AG04449 (cell line): ENCODE measurements at regions not wholly inside any gene's neighbourhood (a gene's known extent, or its start where the extent isn't known, plus 50 kb on each side); places are given as distances from the start of the nearest gene placed in this dataset.

Experiments used
- CTCF ChIA-PET: fragments of 350-600 bp; formaldehyde crosslinking; extraction: SDS; loops from one replicate; lab custom pipeline; 2021; ENCODE audit warnings: antibody characterized with exemption; lab: Yijun Ruan, JAX
- POLR2A ChIA-PET: fragments of 400-600, 350-600 bp; formaldehyde crosslinking; extraction: SDS; loops from one replicate; lab custom pipeline; 2020; ENCODE audit warnings: antibody characterized with exemption, inconsistent platforms; lab: Yijun Ruan, JAX
- DNase-seq: peaks from one replicate; pipeline ENCODE4 v3.0.0-alpha.2; 2010; ENCODE audit warnings: low read depth, low spot score
- H3K4me3 ChIP-seq: 2 replicates; pipeline ENCODE4 v1.5.1; 2011; ENCODE audit warnings: low read depth, mild to moderate bottlenecking, control low read depth, low read length
- CTCF ChIP-seq: IDR thresholded peaks from one replicate; pipeline ENCODE4 v1.5.1; 2011; ENCODE audit warnings: mild to moderate bottlenecking, moderate library complexity, low read length, control low read depth, inconsistent platforms; ENCODE audit not compliant: insufficient read depth; ENCODE audit errors: missing control alignments

- no peak for TF ChIP-seq CTCF
- ChIA-PET CTCF (interaction anchor here (1.3 kb wide), 1 partner anchor 147 kb away, joined by 3 read pairs; no protein-coding TSS in a partner anchor), POLR2A (interaction anchor here (0.6 kb wide), 1 partner anchor 129 kb away, joined by 3 read pairs; no protein-coding TSS in a partner anchor)
- DNase-seq = no peak
- no peak overlapping the region for H3K4me3 ChIP-seq
Observed at GRCh38 chr6:109892451-109893435, 85.4 kb upstream of the GPR6 start.

GRCh38 chr6:109893606-109894005 lies 84.5 kb upstream of the GPR6 start:
- POLR2A ChIA-PET = interaction anchor here (0.6 kb wide), 1 partner anchor 130 kb away, joined by 3 read pairs; no protein-coding TSS in a partner anchor
- no peak for DNase-seq
- no peak for TF ChIP-seq CTCF
- no peak overlapping the region for H3K4me3 ChIP-seq
- CTCF ChIA-PET = interaction anchor here (1.3 kb wide), 1 partner anchor 146 kb away, joined by 3 read pairs; no protein-coding TSS in a partner anchor

DNA sequence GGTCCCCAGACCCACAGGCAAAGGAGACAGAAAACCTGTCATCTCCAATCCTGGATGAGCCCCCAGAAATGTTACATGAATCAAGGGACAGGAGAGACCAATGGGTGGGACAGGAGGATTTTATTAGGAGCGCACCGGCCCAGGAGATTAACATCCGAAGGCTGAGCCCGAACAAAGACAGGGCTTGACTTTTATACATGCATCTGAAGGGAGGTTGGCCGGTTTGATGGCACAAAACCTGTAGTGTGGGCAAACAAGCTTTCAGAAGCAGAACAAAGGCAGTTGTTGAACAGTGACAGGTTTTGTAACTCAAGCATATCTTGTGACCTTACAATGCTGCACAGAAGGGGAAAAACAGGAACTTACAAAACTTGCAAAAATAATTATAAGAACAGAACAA lies 83.9 kb upstream of the GPR6 start:
- ChIA-PET POLR2A (no interaction called here), CTCF (no interaction called here)
- TF ChIP-seq CTCF = no peak
- no peak for DNase-seq
- no peak overlapping the region for H3K4me3 ChIP-seq

DNA sequence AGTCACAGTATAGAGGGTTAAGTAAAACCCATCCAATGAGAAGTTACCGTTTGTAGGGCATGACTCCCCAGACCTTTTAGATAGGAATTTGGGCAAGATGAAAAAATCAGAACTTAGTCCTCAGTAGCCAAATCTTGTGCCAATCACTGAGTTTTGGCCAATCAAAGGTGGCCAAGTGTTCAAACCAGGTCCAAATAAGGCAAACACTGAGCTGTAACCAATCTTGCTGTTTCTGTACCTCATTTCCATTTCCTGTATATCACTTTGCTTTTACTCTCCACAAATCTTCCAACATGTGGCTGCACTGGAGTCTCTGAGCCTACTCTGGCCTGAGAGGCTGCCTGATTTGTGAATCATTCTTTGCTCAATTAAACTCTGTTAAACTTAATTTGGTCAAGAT lies 81.8 kb upstream of the GPR6 start:
- POLR2A ChIA-PET = no interaction called here

DNA sequence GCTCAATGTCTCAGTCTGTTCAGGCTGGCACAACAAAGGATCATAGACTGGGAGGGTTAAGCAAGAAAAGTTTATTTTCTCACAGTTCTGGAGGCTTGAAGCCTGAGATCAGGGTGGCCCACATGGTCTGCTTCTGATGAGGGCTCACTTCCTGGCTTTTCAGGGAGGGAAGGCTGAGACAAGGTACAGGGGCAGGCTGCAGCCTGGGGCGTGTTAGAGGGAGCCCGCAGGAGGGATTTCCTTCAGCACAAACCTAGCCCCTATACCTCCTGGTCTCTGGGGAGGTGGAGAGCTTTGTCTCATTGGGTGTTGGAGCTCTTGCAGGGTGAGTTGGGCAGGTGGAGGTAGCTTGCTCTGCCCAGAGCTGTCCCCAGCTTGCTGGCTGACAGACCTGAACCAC lies 81.1 kb upstream of the GPR6 start:
- TF ChIP-seq CTCF = no peak
- DNase-seq = no peak
- POLR2A ChIA-PET = no interaction called here
- CTCF ChIA-PET = interaction anchor here (2.2 kb wide), 1 partner anchor 143 kb away, joined by 7 read pairs; no protein-coding TSS in a partner anchor
- H3K4me3 ChIP-seq = no peak overlapping the region

More for the DNA sequence above, 81.8 kb upstream of the GPR6 start:
- TF ChIP-seq CTCF = no peak
- no peak for DNase-seq
- CTCF ChIA-PET = no interaction called here
- no peak overlapping the region for H3K4me3 ChIP-seq

DNA sequence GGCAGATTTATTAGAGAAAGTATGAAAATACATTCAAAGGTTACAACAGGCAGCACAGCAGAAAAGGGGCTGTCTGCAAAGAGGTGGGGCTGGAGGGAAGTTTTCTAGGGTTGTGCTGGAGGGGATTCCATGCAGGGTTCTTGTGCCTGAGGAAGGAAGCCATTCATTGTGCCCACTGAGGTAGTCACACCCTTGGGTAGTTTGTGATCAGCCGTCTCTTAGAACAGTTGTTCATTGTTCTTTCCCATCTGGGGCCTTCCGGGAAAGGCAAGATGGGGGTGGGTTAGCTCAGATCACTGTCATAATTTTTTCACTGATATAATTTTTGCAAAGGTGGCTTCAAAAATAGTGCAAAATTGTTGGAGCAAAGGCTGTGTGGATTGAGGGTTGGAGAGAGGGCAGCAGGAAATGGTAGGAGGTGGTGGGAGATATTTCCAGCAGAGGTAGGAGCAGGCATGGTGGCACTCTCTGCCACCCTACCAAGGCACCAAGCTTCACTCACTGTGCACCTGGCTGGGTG lies 80.5 kb upstream of the GPR6 start:
- CTCF ChIA-PET = interaction anchor here (2.2 kb wide), 1 partner anchor 142 kb away, joined by 7 read pairs; no protein-coding TSS in a partner anchor
- no peak for DNase-seq
- POLR2A ChIA-PET = no interaction called here
- no peak for TF ChIP-seq CTCF
- no peak overlapping the region for H3K4me3 ChIP-seq
